H1 (cell line): ENCODE measurements at regions not wholly inside any gene's neighbourhood (a gene's known extent, or its start where the extent isn't known, plus 50 kb on each side); places are given as distances from the start of the nearest gene placed in this dataset.

Experiments
- CTCF ChIA-PET: fragments of 300-600 bp; sonication (Branson Sonifier 250); formaldehyde crosslinking; loops from one replicate; lab custom pipeline; 2021; ENCODE audit not compliant: partially characterized antibody; lab: Charles Lee
- POLR2A ChIA-PET: fragments of 300-600 bp; sonication (Branson Sonifier 250); formaldehyde crosslinking; loops from one replicate; lab custom pipeline; 2021; ENCODE audit warnings: inconsistent platforms; ENCODE audit not compliant: partially characterized antibody; lab: Charles Lee
- DNase-seq, 2 experiments: peaks; one replicate each; pipeline versions ENCODE4 v3.0.0 to v3.0.0-alpha.2; 2010 to 2022; ENCODE audit warnings: low spot score in 2 of 2, low read depth in 1 of 2, mixed read lengths in 1 of 2
- FAIRE-seq: peaks from 2 replicates; lab custom pipeline; 2011; peaks lifted over from hg19 to GRCh38; lab: Jason Lieb, UNC
- H2AFZ ChIP-seq: 2 replicates; pipeline ENCODE4 v1.8.1; 2012; ENCODE audit warnings: low read length, inconsistent platforms
- H2AK5ac ChIP-seq: 2 replicates; pipeline ENCODE4 v1.6.1; 2013; ENCODE audit warnings: low read depth, low read length
- H2BK120ac ChIP-seq: replicated peaks from 2 replicates; pipeline ENCODE3; 2013; ENCODE audit warnings: low read depth, low read length, inconsistent platforms
- H2BK12ac ChIP-seq: 2 replicates; pipeline ENCODE4 v1.6.1; 2013; ENCODE audit warnings: low read depth, low read length
- H2BK15ac ChIP-seq: 2 replicates; pipeline ENCODE4 v1.6.1; 2013; ENCODE audit warnings: low read length
- H2BK20ac ChIP-seq: 2 replicates; pipeline ENCODE4 v1.6.1; 2013; ENCODE audit warnings: low read length
- H2BK5ac ChIP-seq: 2 replicates; pipeline ENCODE4 v1.6.1; 2013; ENCODE audit warnings: low read depth, low read length
- H3K14ac ChIP-seq: 2 replicates; pipeline ENCODE4 v1.6.1; 2013; ENCODE audit warnings: inconsistent platforms; ENCODE audit not compliant: insufficient read length
- H3K18ac ChIP-seq: 2 replicates; pipeline ENCODE4 v1.6.1; 2013; ENCODE audit warnings: low read length; ENCODE audit errors: extremely low read depth
- H3K23ac ChIP-seq: 2 replicates; pipeline ENCODE4 v1.6.1; 2013; ENCODE audit warnings: inconsistent platforms; ENCODE audit not compliant: insufficient read length
- H3K23me2 ChIP-seq: 2 replicates; pipeline ENCODE4 v1.6.1; 2013; ENCODE audit warnings: low read depth, low read length
- H3K27ac ChIP-seq: 2 replicates; pipeline ENCODE4 v1.6.1; 2011; ENCODE audit warnings: low read depth, low read length, inconsistent platforms
- H3K27me3 ChIP-seq, 4 experiments: replicated peaks in 1 of 4; 1 replicate in 1 of 4; 2 replicates in 3 of 4; pipeline versions ENCODE4 v1.6.1 to v1.8.1; 2011 to 2013; ENCODE audit warnings: low read length in 3 of 4, mild to moderate bottlenecking in 3 of 4, inconsistent platforms in 2 of 4, mixed read lengths in 2 of 4, moderate library complexity in 1 of 4; ENCODE audit not compliant: control insufficient read depth in 3 of 4, insufficient read depth in 3 of 4; ENCODE audit errors: extremely low read depth in 1 of 4
- H3K36me3 ChIP-seq, 4 experiments: 2 replicates each; pipeline versions ENCODE4 v1.6.1 to v1.8.1; 2011 to 2013; ENCODE audit warnings: mild to moderate bottlenecking in 4 of 4, low read length in 3 of 4, moderate library complexity in 2 of 4, control low read depth in 1 of 4, inconsistent platforms in 1 of 4; ENCODE audit not compliant: insufficient read depth in 4 of 4, control insufficient read depth in 2 of 4
- H3K4ac ChIP-seq: replicated peaks from 2 replicates; pipeline ENCODE3; 2013; ENCODE audit warnings: low read length, low read depth, mixed read lengths, inconsistent platforms; ENCODE audit not compliant: insufficient read length
- H3K4me1 ChIP-seq, 4 experiments: replicated peaks in 1 of 4; 1 replicate in 1 of 4; 2 replicates in 3 of 4; pipeline versions ENCODE4 v1.6.1 to v1.8.1; 2011 to 2013; ENCODE audit warnings: low read length in 3 of 4, inconsistent platforms in 2 of 4, mixed read lengths in 1 of 4; ENCODE audit not compliant: insufficient read depth in 4 of 4, control insufficient read depth in 3 of 4
- H3K4me2 ChIP-seq, 2 experiments: 2 replicates each; pipeline versions ENCODE4 v1.6.1 to v1.8.1; 2011 to 2013; ENCODE audit warnings: low read depth in 2 of 2, low read length in 2 of 2, control low read depth in 1 of 2, inconsistent platforms in 1 of 2, mild to moderate bottlenecking in 1 of 2; ENCODE audit not compliant: insufficient read depth in 1 of 2
- H3K4me3 ChIP-seq, 4 experiments: fragments of 200-600, 300-600 bp in 1 of 4; sonication (generic), shearing (Covaris generic), sonication (Bioruptor Twin) in 1 of 4; 2 replicates each; pipeline versions ENCODE4 v1.5.1 to v1.8.1; 2011 to 2016; ENCODE audit warnings: low read length in 4 of 4, low read depth in 3 of 4, control low read depth in 2 of 4, inconsistent platforms in 2 of 4, mild to moderate bottlenecking in 2 of 4, mixed read lengths in 1 of 4, moderate library complexity in 1 of 4; ENCODE audit not compliant: insufficient read depth in 2 of 4; ENCODE audit errors: extremely low read depth in 1 of 4
- H3K56ac ChIP-seq: replicated peaks from 2 replicates; pipeline ENCODE3; 2013; ENCODE audit warnings: low read depth, mild to moderate bottlenecking, mixed read lengths, low read length, inconsistent platforms; ENCODE audit not compliant: insufficient read length
- H3K79me1 ChIP-seq: 2 replicates; pipeline ENCODE4 v1.6.1; 2013; ENCODE audit warnings: low read depth, low read length, control low read depth
- H3K79me2 ChIP-seq, 2 experiments: 2 replicates each; pipeline versions ENCODE4 v1.6.1 to v1.8.1; 2012 to 2013; ENCODE audit warnings: low read length in 2 of 2, mild to moderate bottlenecking in 2 of 2, inconsistent platforms in 1 of 2; ENCODE audit not compliant: insufficient read depth in 2 of 2, control insufficient read depth in 1 of 2
- H3K9ac ChIP-seq, 4 experiments: replicated peaks in 1 of 4; 1 replicate in 1 of 4; 2 replicates in 3 of 4; pipeline versions ENCODE4 v1.6.1 to v1.8.1; 2011 to 2013; ENCODE audit warnings: low read depth in 3 of 4, low read length in 3 of 4, control low read depth in 2 of 4, mild to moderate bottlenecking in 2 of 4, moderate library complexity in 2 of 4, inconsistent platforms in 1 of 4; ENCODE audit errors: extremely low read depth in 1 of 4
- H3K9me3 ChIP-seq, 2 experiments: 2 replicates each; pipeline versions ENCODE4 v1.6.1 to v1.8.1; 2012 to 2013; ENCODE audit warnings: mild to moderate bottlenecking in 2 of 2, moderate library complexity in 2 of 2, control low read depth in 1 of 2, inconsistent platforms in 1 of 2, low read depth in 1 of 2, low read length in 1 of 2, mixed read lengths in 1 of 2; ENCODE audit not compliant: insufficient read depth in 2 of 2
- H4K20me1 ChIP-seq, 2 experiments: replicated peaks in 1 of 2; 2 replicates each; pipeline versions ENCODE3 to v1.8.1; 2011 to 2013; ENCODE audit warnings: inconsistent platforms in 2 of 2, low read length in 2 of 2, mild to moderate bottlenecking in 1 of 2; ENCODE audit not compliant: insufficient read depth in 2 of 2, control insufficient read depth in 1 of 2
- H4K5ac ChIP-seq: 2 replicates; pipeline ENCODE4 v1.6.1; 2013; ENCODE audit warnings: low read length, low read depth, mixed read lengths, inconsistent platforms; ENCODE audit not compliant: insufficient read length
- H4K8ac ChIP-seq: 2 replicates; pipeline ENCODE4 v1.8.0; 2013; ENCODE audit warnings: mild to moderate bottlenecking, moderate library complexity, low read length, inconsistent platforms; ENCODE audit not compliant: insufficient read depth; ENCODE audit errors: extremely low read depth
- H4K91ac ChIP-seq: replicated peaks from 2 replicates; pipeline ENCODE3; 2013; ENCODE audit warnings: low read length, mixed read lengths, inconsistent platforms; ENCODE audit not compliant: insufficient read length
- BCL11A ChIP-seq, 2 experiments: IDR thresholded peaks; one replicate each; pipeline ENCODE4 v1.6.1; 2011; ENCODE audit warnings: low read depth in 2 of 2, low read length in 2 of 2, mild to moderate bottlenecking in 2 of 2
- KDM4A ChIP-seq: IDR thresholded peaks from one replicate; pipeline ENCODE4 v1.7.1; 2012; ENCODE audit warnings: low read depth, mild to moderate bottlenecking, moderate library complexity, low read length, inconsistent platforms; ENCODE audit not compliant: severe bottlenecking
- NANOG ChIP-seq: IDR thresholded peaks from 2 replicates; pipeline ENCODE4 v1.6.1; 2011; ENCODE audit warnings: low read length, low read depth, mild to moderate bottlenecking, inconsistent platforms; ENCODE audit not compliant: insufficient read depth, poor library complexity, severe bottlenecking
- POU5F1 ChIP-seq: IDR thresholded peaks from 2 replicates; pipeline ENCODE4 v1.6.1; 2011; ENCODE audit warnings: low read depth, mild to moderate bottlenecking, low read length, moderate library complexity
- WGBS, 2 experiments: shearing (Covaris generic) in 1 of 2; methylation state at CpG; one replicate each; pipeline versions ENCODE4 v1.1.6 to v1.1.7; 2013 to 2015; ENCODE audit warnings: low lambda C conversion rate in 2 of 2, mixed read lengths in 2 of 2, inconsistent platforms in 1 of 2, low coverage in 1 of 2, missing lambda C conversion rate in 1 of 2; ENCODE audit not compliant: insufficient replicate concordance in 2 of 2, insufficient coverage in 1 of 2, insufficient read length in 1 of 2; ENCODE audit errors: extremely low coverage in 1 of 2, missing lambda C conversion rate in 1 of 2; 5-methylcytosine and 5-hydroxymethylcytosine counted together

DNA sequence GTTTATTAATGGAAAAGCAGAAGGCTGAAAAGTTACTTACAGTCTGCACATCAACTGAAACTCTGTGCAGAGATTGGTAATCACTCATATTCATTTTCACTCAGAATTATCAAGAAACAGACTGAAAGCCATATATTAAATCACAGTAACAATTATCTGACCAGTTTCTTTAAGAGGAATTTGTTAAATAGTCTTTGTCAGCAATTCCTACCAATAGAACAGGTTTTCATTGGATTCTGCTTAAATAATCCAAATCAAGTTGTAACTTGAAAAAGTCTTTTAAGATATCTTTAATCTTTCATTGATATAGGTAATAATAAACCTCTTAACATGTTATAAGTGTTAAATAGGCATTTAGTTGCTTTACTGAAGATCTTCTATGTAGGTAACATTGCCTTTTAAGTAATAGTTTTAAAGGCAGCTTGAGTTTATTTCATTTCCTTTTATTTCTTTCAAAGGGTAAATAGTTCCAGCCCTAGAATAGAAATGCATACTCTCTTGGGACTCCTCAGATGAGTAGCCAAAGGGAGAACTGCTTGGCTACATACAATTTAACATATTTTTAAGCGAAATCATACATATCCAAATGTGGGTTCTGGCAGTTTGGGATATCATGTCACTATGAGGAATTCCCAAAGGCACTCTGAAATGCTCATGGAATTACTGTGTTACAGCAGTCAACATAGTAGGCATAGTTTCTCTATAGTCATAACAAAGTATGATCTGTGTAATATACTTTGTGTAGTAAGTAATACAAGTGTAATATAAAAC, 326.0 kb upstream of the SPRY2 start:
- no peak overlapping the region for H3K27ac ChIP-seq
- no peaks in the 10 kb centered on the region for H3K27me3 ChIP-seq
- no peak overlapping the region for H3K9ac ChIP-seq
- CTCF ChIA-PET, result interaction anchor here (0.6 to 0.8 kb wide), 2 partner anchors 308 to 694 kb away, joined by 3 read pairs; no protein-coding TSS in a partner anchor
- FAIRE-seq, result no peak
- H3K4me2 ChIP-seq, result no peak overlapping the region
- H3K14ac ChIP-seq, result no peak overlapping the region
- H4K20me1 ChIP-seq, result no peaks in the 10 kb centered on the region
- no peak overlapping the region for H3K56ac ChIP-seq
- no peak overlapping the region for H4K8ac ChIP-seq
- no peak overlapping the region for H2BK12ac ChIP-seq
- POLR2A ChIA-PET, result no interaction called here
- no peak overlapping the region for H2AFZ ChIP-seq
- H4K5ac ChIP-seq, result no peak overlapping the region
- H3K36me3 ChIP-seq, result no peaks in the 10 kb centered on the region
- H3K4me1 ChIP-seq, result no peaks in the 10 kb centered on the region
- H3K79me2 ChIP-seq, result no peaks in the 10 kb centered on the region
- no peak overlapping the region for H3K23ac ChIP-seq
- 96% methylated on average over 1 of the region's 1 CpG; no CpG with 5 or more reads in 1 of the 2 experiments for WGBS, 2 experiments
- no peaks in the 10 kb centered on the region for H3K9me3 ChIP-seq
- H2BK15ac ChIP-seq, result no peak overlapping the region
- TF ChIP-seq NANOG, result no peak
- TF ChIP-seq KDM4A, result no peak
- TF ChIP-seq BCL11A (IDR thresholded peaks at IDR 0.05; ENCODE audit: low read depth in 2 of 2, low read length in 2 of 2), result no peak
- no peak for TF ChIP-seq POU5F1
- H2BK20ac ChIP-seq, result no peak overlapping the region
- H3K23me2 ChIP-seq, result no peaks in the 10 kb centered on the region
- no peak overlapping the region for H3K4me3 ChIP-seq
- no peak for DNase-seq
- H2BK120ac ChIP-seq, result no peak overlapping the region
- H2BK5ac ChIP-seq, result no peak overlapping the region
- H3K18ac ChIP-seq, result no peak overlapping the region
- no peak overlapping the region for H4K91ac ChIP-seq
- no peaks in the 10 kb centered on the region for H3K79me1 ChIP-seq
- H3K4ac ChIP-seq, result no peak overlapping the region
- no peak overlapping the region for H2AK5ac ChIP-seq
